C4-2B (cell line): ENCODE measurements at regions not wholly inside any gene's neighbourhood (a gene's known extent, or its start where the extent isn't known, plus 50 kb on each side); places are given as distances from the start of the nearest gene placed in this dataset.
"Not testable (repeated sequence)": the region's sequence is repeated elsewhere in the genome, so short reads cannot be mapped to it uniquely, and the experiment has no call there.

ENCODE experiments used
- H3K27ac ChIP-seq: fragments of 450-650 bp; 2 replicates; pipeline ENCODE4 v1.5.1; 2017
- ZFX ChIP-seq: fragments of 450-650 bp; IDR thresholded peaks from 2 replicates; pipeline ENCODE4 v1.6.1; 2017
- TF ChIP-seq, protein P1 (sequence below): fragments of 450-650 bp; conservative IDR thresholded peaks from 2 replicates; pipeline ENCODE4 v1.5.1; 2017; ENCODE audit warnings: mild to moderate bottlenecking

DNA sequence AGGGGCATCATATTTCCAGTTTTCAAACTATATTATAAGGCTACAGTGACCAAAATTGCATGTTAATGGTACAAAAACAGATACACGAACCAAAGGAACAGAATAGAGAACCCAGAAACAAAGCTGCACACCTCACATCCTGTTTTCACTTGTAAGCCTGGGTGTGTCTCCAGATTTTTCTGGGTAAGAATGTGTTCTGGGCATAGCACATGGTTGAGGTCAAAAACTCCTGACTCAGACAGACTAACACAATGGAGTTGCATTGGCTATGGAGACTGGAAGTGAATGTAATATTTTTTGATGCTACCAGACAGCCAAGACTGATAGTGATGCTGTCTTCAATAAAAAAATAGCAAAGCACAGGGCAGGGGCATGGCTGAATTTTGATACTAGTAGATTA is 1175.2 kb downstream of the NXPH1 start:
- TF ChIP-seq, protein P1, sequence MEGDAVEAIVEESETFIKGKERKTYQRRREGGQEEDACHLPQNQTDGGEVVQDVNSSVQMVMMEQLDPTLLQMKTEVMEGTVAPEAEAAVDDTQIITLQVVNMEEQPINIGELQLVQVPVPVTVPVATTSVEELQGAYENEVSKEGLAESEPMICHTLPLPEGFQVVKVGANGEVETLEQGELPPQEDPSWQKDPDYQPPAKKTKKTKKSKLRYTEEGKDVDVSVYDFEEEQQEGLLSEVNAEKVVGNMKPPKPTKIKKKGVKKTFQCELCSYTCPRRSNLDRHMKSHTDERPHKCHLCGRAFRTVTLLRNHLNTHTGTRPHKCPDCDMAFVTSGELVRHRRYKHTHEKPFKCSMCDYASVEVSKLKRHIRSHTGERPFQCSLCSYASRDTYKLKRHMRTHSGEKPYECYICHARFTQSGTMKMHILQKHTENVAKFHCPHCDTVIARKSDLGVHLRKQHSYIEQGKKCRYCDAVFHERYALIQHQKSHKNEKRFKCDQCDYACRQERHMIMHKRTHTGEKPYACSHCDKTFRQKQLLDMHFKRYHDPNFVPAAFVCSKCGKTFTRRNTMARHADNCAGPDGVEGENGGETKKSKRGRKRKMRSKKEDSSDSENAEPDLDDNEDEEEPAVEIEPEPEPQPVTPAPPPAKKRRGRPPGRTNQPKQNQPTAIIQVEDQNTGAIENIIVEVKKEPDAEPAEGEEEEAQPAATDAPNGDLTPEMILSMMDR: no peak
- TF ChIP-seq ZFX: no peak
- H3K27ac ChIP-seq: no peak overlapping the region

GRCh38 chr7:9620899-9621298 is 1187.5 kb downstream of the NXPH1 start:
- not testable (repeated sequence) for H3K27ac ChIP-seq

DNA sequence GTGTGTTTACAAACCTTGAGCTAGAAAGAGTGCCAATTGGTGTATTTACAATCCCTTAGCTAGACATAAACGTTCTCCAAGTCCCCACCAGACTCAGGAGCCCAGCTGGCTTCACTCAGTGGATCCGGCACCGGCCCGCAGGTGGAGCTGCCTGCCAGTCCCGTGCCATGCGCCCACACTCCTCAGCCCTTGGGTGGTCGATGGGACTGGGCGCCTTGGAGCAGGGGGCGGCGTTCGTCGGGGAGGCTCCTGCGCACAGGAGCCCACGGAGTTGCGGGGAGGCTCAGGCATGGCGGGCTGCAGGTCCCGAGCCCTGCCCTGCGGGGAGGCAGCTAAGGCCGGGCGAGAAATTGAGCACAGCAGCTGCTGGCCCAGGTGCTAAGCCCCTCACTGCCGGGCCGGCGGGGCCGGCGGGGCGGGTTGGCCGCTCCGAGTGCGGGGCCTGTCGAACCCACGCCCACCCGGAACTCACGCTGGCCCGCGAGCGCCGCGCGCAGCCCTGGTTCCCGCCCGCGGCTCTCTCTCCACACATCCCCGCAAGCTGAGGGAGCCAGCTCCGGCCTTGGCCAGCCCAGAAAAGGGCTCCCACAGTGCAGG is 1188.0 kb downstream of the NXPH1 start:
- not testable (repeated sequence) for H3K27ac ChIP-seq

GRCh38 chr7:9621927-9622326 is 1188.5 kb downstream of the NXPH1 start:
- TF ChIP-seq, protein P1: no peak
- no peak for TF ChIP-seq ZFX
- no peak overlapping the region for H3K27ac ChIP-seq

DNA sequence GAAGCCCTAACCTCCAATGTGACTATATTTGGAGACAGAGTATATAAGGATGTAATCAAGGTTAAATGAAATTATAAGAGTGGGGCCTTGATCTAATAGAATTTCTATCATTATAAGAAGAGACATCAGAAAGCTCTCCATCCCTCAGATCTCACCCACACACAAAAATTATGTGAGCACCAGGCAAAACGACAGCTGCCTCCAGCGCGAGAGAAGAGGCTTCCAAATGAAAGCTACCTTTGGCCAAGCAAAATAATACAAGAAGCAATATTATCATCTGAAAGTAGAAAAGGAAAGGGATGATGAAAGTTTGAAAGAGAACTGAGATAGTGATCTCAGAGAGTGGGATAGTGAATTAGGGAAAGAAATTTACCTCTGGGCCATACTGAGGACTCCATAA is 1192.5 kb downstream of the NXPH1 start:
- TF ChIP-seq ZFX: no peak
- TF ChIP-seq, protein P1: no peak
- no peak overlapping the region for H3K27ac ChIP-seq

- no peak overlapping the region for H3K27ac ChIP-seq
- TF ChIP-seq, protein P1: no peak
- no peak for TF ChIP-seq ZFX
These were observed 1212.3 kb downstream of the NXPH1 start for GRCh38 chr7:9645756-9646155.

DNA sequence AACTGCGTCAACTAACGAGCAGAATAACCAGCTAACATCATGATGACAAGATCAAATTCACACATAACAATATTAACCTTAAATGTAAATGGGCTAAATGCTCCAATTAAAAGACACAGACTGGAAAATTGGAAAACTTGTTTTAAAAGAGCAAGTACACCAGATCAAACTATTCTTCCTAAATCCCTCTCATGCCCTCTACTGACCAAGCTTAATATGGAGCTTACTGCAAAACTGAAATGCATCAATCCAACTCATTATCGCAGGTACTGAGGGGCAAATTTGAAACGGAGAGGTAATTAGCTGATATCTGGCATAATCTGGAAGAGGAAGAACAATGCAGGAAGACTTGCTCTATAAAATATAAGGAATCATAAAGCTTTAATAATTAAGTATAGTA is 1223.8 kb downstream of the NXPH1 start:
- TF ChIP-seq, protein P1: peak; percentile 78
- no peak for TF ChIP-seq ZFX
- no peak overlapping the region for H3K27ac ChIP-seq

- TF ChIP-seq, protein P1: no peak
- no peak for TF ChIP-seq ZFX
- no peak overlapping the region for H3K27ac ChIP-seq
These were observed 1238.8 kb downstream of the NXPH1 start for GRCh38 chr7:9671979-9672917.
